ENCODE measurements at regions not wholly inside any gene's neighbourhood (a gene's known extent, or its start where the extent isn't known, plus 50 kb on each side); places are given as distances from the start of the nearest gene placed in this dataset.

DNA sequence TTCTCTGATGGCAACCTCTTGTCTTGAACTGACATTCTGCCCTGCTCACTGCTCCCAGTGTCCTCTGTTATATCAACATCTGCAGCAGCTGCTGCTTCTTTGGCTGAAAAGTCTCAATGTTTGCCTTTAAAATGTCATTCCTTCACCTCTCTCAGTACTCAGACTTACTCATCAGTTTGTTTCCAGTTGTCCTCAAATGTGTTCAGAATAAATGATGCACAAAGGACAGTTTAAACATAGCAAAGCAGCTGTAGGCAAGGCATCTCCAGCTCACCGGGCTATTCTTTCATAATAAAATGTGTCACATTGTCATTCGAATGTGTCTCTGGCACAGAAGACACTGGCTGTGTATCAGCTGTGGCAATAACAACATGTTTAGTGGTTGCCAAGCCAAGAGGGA is 590.9 kb upstream of the ZNF608 start:
- TF ChIP-seq, protein P1, sequence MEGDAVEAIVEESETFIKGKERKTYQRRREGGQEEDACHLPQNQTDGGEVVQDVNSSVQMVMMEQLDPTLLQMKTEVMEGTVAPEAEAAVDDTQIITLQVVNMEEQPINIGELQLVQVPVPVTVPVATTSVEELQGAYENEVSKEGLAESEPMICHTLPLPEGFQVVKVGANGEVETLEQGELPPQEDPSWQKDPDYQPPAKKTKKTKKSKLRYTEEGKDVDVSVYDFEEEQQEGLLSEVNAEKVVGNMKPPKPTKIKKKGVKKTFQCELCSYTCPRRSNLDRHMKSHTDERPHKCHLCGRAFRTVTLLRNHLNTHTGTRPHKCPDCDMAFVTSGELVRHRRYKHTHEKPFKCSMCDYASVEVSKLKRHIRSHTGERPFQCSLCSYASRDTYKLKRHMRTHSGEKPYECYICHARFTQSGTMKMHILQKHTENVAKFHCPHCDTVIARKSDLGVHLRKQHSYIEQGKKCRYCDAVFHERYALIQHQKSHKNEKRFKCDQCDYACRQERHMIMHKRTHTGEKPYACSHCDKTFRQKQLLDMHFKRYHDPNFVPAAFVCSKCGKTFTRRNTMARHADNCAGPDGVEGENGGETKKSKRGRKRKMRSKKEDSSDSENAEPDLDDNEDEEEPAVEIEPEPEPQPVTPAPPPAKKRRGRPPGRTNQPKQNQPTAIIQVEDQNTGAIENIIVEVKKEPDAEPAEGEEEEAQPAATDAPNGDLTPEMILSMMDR (IDR thresholded peaks at IDR 0.05; ENCODE audit: control extremely low read depth, extremely low read depth): no peak
- no peak overlapping the region for H3K4me3 ChIP-seq
- no peaks in the 10 kb centered on the region for H3K9me3 ChIP-seq (ENCODE audit: control insufficient read depth in 4 of 4, insufficient read depth in 3 of 4, low read length in 3 of 4)
- peaks cover 0 to 2% (median 0%) of the 10 kb centered on the region in 5 donors for H3K4me1 ChIP-seq (ENCODE audit: control insufficient read depth in 5 of 5, insufficient read depth in 5 of 5, low read length in 5 of 5)
- H3K9ac ChIP-seq (ENCODE audit: insufficient read depth in 1 of 2, low read length in 2 of 2): no peak overlapping the region
- H3K36me3 ChIP-seq (ENCODE audit: control insufficient read depth in 4 of 4, insufficient read depth in 4 of 4, low read length in 4 of 4): no peaks in the 10 kb centered on the region
- WGBS, 2 donors: 73 to 88% methylated on average over 2 of the region's 2 CpGs
- no peak for ATAC-seq (ENCODE audit: insufficient read depth, low FRiP score)
- no peak overlapping the region for H3K27ac ChIP-seq (ENCODE audit: low read depth in 1 of 2, low read length in 1 of 2)
- no peaks in the 10 kb centered on the region for H3K27me3 ChIP-seq (ENCODE audit: control insufficient read depth in 3 of 3, insufficient read depth in 3 of 3, low read length in 2 of 3)
- no peak for DNase-seq

- TF ChIP-seq, protein P1 (IDR thresholded peaks at IDR 0.05; ENCODE audit: control extremely low read depth, extremely low read depth): no peak
- H3K27me3 ChIP-seq (ENCODE audit: control insufficient read depth in 3 of 3, insufficient read depth in 3 of 3, low read length in 2 of 3): no peaks in the 10 kb centered on the region
- 62 to 72% methylated on average over 2 of the region's 2 CpGs for WGBS, 2 donors
Observed at GRCh38 chr5:125338440-125339174, 592.2 kb upstream of the ZNF608 start.

DNA sequence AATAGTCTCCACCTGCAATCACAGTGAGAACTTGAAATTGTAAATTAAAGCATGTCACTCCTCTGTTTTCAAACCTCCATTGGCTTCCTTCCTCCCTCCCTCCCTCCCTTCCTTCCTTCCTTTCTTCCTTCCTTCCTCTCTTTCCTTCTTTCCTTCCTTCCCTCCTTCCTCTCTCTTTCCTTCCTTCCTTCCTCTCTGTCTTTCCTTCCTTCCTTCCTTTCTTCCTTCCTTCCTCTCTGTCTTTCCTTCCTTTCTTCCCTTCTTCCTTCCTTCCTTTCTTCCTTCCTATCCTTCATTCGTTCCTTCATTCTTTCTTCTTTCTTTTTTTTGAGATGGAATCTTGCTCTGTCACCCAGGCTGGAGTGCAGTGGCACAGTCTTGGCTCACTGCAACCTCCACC is 595.0 kb upstream of the ZNF608 start:
- TF ChIP-seq, protein P1 (IDR thresholded peaks at IDR 0.05; ENCODE audit: control extremely low read depth, extremely low read depth): no peak
- H3K4me1 ChIP-seq (ENCODE audit: control insufficient read depth in 5 of 5, insufficient read depth in 5 of 5, low read length in 5 of 5): peaks cover 0 to 14% (median 0%) of the 10 kb centered on the region in 5 donors
- H3K9me3 ChIP-seq (ENCODE audit: control insufficient read depth in 4 of 4, insufficient read depth in 3 of 4, low read length in 3 of 4): no peaks in the 10 kb centered on the region
- ATAC-seq (ENCODE audit: insufficient read depth, low FRiP score) (no peak), DNase-seq (no peak)
- no peak overlapping the region for H3K4me3 ChIP-seq
- no peak overlapping the region for H3K9ac ChIP-seq (ENCODE audit: insufficient read depth in 1 of 2, low read length in 2 of 2)
- no peaks in the 10 kb centered on the region for H3K27me3 ChIP-seq (ENCODE audit: control insufficient read depth in 3 of 3, insufficient read depth in 3 of 3, low read length in 2 of 3)
- WGBS, 2 donors: 66 to 74% methylated on average over 1 of the region's 1 CpG
- no peak overlapping the region for H3K27ac ChIP-seq (ENCODE audit: low read depth in 1 of 2, low read length in 1 of 2)
- no peaks in the 10 kb centered on the region for H3K36me3 ChIP-seq (ENCODE audit: control insufficient read depth in 4 of 4, insufficient read depth in 4 of 4, low read length in 4 of 4)

More at GRCh38 chr5:125338440-125339174, 592.2 kb upstream of the ZNF608 start:
- Histone ChIP-seq H3K9ac (ENCODE audit: insufficient read depth in 1 of 2, low read length in 2 of 2) (no peak overlapping the region), H3K27ac (ENCODE audit: low read depth in 1 of 2, low read length in 1 of 2) (no peak overlapping the region), H3K4me1 (ENCODE audit: control insufficient read depth in 5 of 5, insufficient read depth in 5 of 5, low read length in 5 of 5) (peaks cover 0 to 9% (median 0%) of the 10 kb centered on the region in 5 donors), H3K36me3 (ENCODE audit: control insufficient read depth in 4 of 4, insufficient read depth in 4 of 4, low read length in 4 of 4) (no peaks in the 10 kb centered on the region), H3K9me3 (ENCODE audit: control insufficient read depth in 4 of 4, insufficient read depth in 3 of 4, low read length in 3 of 4) (no peaks in the 10 kb centered on the region), H3K4me3 (no peak overlapping the region)
- no peak for ATAC-seq (ENCODE audit: insufficient read depth, low FRiP score)
- no peak for DNase-seq

All from lung (tissue), 11 donors.